HTR-8/SVneo (cell line): ENCODE measurements at regions not wholly inside any gene's neighbourhood (a gene's known extent, or its start where the extent isn't known, plus 50 kb on each side); places are given as distances from the start of the nearest gene placed in this dataset.

Experiments used
- DNase-seq: peaks from one replicate; pipeline ENCODE4 v3.0.0; 2011; ENCODE audit warnings: low spot score, mixed read lengths; ENCODE audit not compliant: insufficient read length
- FAIRE-seq: peaks from 2 replicates; lab custom pipeline; 2011; peaks lifted over from hg19 to GRCh38; lab: Jason Lieb, UNC

- FAIRE-seq (no peak), DNase-seq (no peak)
Measured at GRCh38 chr18:51666763-51667191, 469.3 kb upstream of the MEX3C start.

GRCh38 chr18:51668101-51668500 is 470.6 kb upstream of the MEX3C start:
- peak; percentile 1 for DNase-seq
- FAIRE-seq = no peak

GRCh38 chr18:51668607-51669006 is 471.1 kb upstream of the MEX3C start:
- FAIRE-seq (no peak), DNase-seq (no peak)

- FAIRE-seq (no peak), DNase-seq (no peak)
Measured at GRCh38 chr18:51686590-51686989, 489.1 kb upstream of the MEX3C start.

- FAIRE-seq = no peak
- no peak for DNase-seq
Measured at GRCh38 chr18:51687845-51688585, 490.5 kb upstream of the MEX3C start.

- DNase-seq = no peak
- FAIRE-seq = no peak
Measured at GRCh38 chr18:51692612-51693011, 495.1 kb upstream of the MEX3C start.

GRCh38 chr18:51711298-51711889 is 513.9 kb upstream of the MEX3C start:
- DNase-seq (no peak), FAIRE-seq (no peak)

GRCh38 chr18:51712821-51713220 is 515.3 kb upstream of the MEX3C start:
- DNase-seq (no peak), FAIRE-seq (no peak)

- DNase-seq = no peak
- FAIRE-seq = no peak
Measured at GRCh38 chr18:51716277-51716676, 518.8 kb upstream of the MEX3C start.

GRCh38 chr18:51721388-51721787 is 523.9 kb upstream of the MEX3C start:
- DNase-seq (no peak), FAIRE-seq (no peak)

- DNase-seq (no peak), FAIRE-seq (no peak)
Measured at GRCh38 chr18:51721996-51722395, 524.5 kb upstream of the MEX3C start.

- FAIRE-seq (no peak), DNase-seq (no peak)
Measured at GRCh38 chr18:51724790-51725721, 527.6 kb upstream of the MEX3C start.

- DNase-seq (no peak), FAIRE-seq (no peak)
Measured at GRCh38 chr18:51726614-51727013, 529.1 kb upstream of the MEX3C start.

GRCh38 chr18:51727780-51728179 is 530.3 kb upstream of the MEX3C start:
- no peak for FAIRE-seq
- no peak for DNase-seq

GRCh38 chr18:51731070-51731469 is 533.6 kb upstream of the MEX3C start:
- FAIRE-seq (no peak), DNase-seq (no peak)

GRCh38 chr18:51734576-51734975 is 537.1 kb upstream of the MEX3C start:
- DNase-seq (no peak), FAIRE-seq (no peak)

- FAIRE-seq (no peak), DNase-seq (no peak)
Measured at GRCh38 chr18:51739044-51739666, 541.7 kb upstream of the MEX3C start.

GRCh38 chr18:51751901-51752300 is 554.4 kb upstream of the MEX3C start:
- DNase-seq (no peak), FAIRE-seq (no peak)

GRCh38 chr18:51753365-51754057 is 556.0 kb upstream of the MEX3C start:
- no peak for FAIRE-seq
- DNase-seq = no peak

- DNase-seq = no peak
Measured at GRCh38 chr18:51754566-51754965, 557.1 kb upstream of the MEX3C start.

More at GRCh38 chr18:51754566-51754965, 557.1 kb upstream of the MEX3C start:
- no peak for FAIRE-seq
